ACC112 (cell line): ENCODE measurements at regions not wholly inside any gene's neighbourhood (a gene's known extent, or its start where the extent isn't known, plus 50 kb on each side); places are given as distances from the start of the nearest gene placed in this dataset.

Experiments used
- H2AFZ ChIP-seq: fragments of 200-600 bp; sonication (generic); one replicate; pipeline ENCODE4 v1.6.0; 2017; ENCODE audit warnings: antibody characterized with exemption, low read length; ENCODE audit not compliant: unreplicated experiment
- H3K27ac ChIP-seq: fragments of 200-600 bp; sonication (generic); 2 replicates; pipeline ENCODE4 v1.5.1; 2014; ENCODE audit warnings: low read depth, mild to moderate bottlenecking, antibody characterized with exemption, low read length, moderate library complexity
- H3K27me3 ChIP-seq: fragments of 200-600 bp; sonication (generic); 2 replicates; pipeline ENCODE4 v1.6.1; 2014; ENCODE audit warnings: mild to moderate bottlenecking, antibody characterized with exemption, low read length, moderate library complexity, mixed read lengths; ENCODE audit not compliant: insufficient read depth
- H3K36me3 ChIP-seq: fragments of 200-600 bp; sonication (generic); 2 replicates; pipeline ENCODE4 v1.6.1; 2016; ENCODE audit warnings: mild to moderate bottlenecking, antibody characterized with exemption, low read length, moderate library complexity, mixed read lengths; ENCODE audit not compliant: insufficient read depth
- H3K4me1 ChIP-seq: fragments of 200-600 bp; sonication (generic); one replicate; pipeline ENCODE4 v1.6.1; 2016; ENCODE audit warnings: low read length, mixed read lengths; ENCODE audit not compliant: insufficient read depth, unreplicated experiment, control insufficient read depth
- H3K4me3 ChIP-seq: fragments of 200-600 bp; sonication (generic); 2 replicates; pipeline ENCODE4 v1.5.1; 2014; ENCODE audit warnings: mild to moderate bottlenecking, low read depth, low read length
- H3K79me2 ChIP-seq: fragments of 200-600 bp; sonication (generic); one replicate; pipeline ENCODE4 v1.6.0; 2016; ENCODE audit warnings: low read length; ENCODE audit not compliant: control insufficient read depth, unreplicated experiment, insufficient read depth

DNA sequence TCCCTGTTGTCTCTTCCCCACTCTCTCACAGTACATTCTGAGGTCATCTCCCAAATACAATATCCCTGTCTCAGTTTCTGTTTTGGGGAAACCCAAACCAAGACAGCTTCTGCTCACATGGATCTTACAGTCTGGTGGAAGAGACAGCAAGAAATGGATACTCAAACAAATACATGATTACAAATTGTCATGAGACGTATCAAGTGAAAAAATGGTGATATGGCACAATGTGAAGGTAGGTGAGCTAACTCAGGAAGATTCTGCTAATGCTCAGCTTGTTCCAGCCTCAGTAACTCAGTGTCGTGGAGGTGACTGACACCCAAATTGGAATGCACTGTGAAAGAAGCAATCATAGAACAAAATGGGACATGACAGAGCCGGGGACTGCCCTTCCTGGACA, 68.3 kb downstream of the CHST1 start:
- Histone ChIP-seq H3K4me3 (no peak overlapping the region), H3K36me3 (no peaks in the 10 kb centered on the region), H3K27me3 (peaks cover 84% of the 10 kb centered on the region), H2AFZ (no peak overlapping the region), H3K79me2 (no peaks in the 10 kb centered on the region), H3K4me1 (no peaks in the 10 kb centered on the region), H3K27ac (no peak overlapping the region)

DNA sequence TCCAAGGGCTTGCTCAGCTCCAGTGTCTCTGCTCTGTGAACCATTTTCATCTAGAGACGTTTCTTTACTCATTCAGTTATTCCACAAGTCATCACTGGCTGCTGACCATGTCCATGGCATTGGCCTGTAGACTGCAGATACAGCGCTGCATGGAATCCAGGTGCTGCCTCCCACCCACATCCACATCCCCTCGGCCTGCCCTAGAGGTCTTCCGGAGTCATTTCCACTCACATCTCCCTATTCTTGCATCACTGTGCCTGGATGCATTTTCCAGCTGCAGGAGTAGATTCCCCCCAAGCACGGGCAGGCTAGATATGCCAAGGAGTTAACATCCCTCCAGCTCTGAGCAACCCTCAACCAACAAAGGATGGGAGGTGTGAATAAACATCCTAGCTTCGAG, 68.9 kb downstream of the CHST1 start:
- Histone ChIP-seq H3K79me2 (no peaks in the 10 kb centered on the region), H2AFZ (no peak overlapping the region), H3K27ac (no peak overlapping the region), H3K36me3 (no peaks in the 10 kb centered on the region), H3K27me3 (peaks cover 82% of the 10 kb centered on the region), H3K4me3 (no peak overlapping the region), H3K4me1 (no peaks in the 10 kb centered on the region)

DNA sequence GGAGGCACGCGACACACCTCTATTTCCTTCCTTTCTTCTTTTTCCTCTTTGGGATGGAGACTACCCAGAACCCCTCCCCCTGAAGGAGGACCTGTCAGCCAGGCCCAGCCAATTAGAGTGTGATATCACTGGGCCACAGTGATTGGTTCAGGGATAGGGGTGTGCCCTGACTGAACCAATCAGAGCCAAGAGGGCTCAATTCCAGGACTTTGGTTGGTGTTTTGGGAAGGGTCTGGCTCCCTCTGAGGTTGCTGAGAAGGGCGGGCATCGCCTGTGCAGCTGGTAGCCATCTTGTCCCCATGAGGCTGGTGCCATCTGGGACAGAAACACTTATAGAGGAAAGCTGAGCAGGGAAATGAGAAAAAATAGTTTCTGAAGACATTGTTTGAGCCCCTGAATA, 71.4 kb downstream of the CHST1 start:
- Histone ChIP-seq H3K36me3 (no peaks in the 10 kb centered on the region), H3K4me3 (no peak overlapping the region), H3K79me2 (no peaks in the 10 kb centered on the region), H3K27ac (no peak overlapping the region), H2AFZ (no peak overlapping the region), H3K27me3 (peaks cover 61% of the 10 kb centered on the region), H3K4me1 (peaks cover 8% of the 10 kb centered on the region)

DNA sequence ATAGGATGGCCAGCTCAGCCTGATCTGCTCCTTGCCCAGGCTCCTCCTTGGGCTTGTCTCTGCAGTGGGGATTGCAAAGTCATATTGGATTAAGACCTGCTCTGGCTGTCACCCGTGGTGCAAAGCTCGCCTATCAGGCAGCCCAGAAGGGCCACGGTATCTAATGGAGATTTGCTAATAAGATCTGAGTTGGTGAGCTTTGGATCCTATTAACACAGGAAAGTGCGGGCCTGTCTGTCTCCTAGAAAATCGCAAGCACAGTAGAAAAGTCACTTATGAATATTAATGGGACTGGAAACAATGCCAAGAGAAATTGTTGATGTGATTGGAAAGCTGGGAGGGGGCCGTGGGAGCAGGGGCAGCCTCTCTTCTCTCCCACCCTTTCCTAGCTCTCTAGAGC, 72.8 kb downstream of the CHST1 start:
- H2AFZ ChIP-seq: no peak overlapping the region
- H3K79me2 ChIP-seq: no peaks in the 10 kb centered on the region
- no peak overlapping the region for H3K27ac ChIP-seq
- H3K27me3 ChIP-seq: peaks cover 66% of the 10 kb centered on the region
- peaks cover 8% of the 10 kb centered on the region for H3K4me1 ChIP-seq
- no peaks in the 10 kb centered on the region for H3K36me3 ChIP-seq
- no peak overlapping the region for H3K4me3 ChIP-seq

DNA sequence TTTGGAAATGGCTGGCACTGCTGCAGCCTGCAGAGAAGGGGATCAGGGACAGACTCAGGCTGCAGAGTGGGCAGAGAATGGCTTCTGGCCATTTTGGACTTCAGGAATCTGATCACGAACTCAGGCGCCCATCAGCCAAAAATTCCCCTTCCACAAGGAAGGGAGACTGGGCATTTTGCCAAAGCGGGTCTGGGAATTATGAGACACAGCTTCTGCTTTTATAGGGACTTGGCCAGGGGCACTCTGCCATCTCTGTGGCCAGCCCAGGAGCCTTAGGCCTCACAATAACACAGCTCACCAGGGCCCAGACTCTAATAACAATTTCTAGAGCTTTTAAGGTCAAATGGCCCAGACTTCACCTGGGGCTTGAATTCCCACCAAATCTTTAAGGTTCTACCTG, 74.7 kb downstream of the CHST1 start:
- Histone ChIP-seq H3K79me2 (no peaks in the 10 kb centered on the region), H3K4me1 (peaks cover 8% of the 10 kb centered on the region), H3K4me3 (no peak overlapping the region), H3K27me3 (peaks cover 67% of the 10 kb centered on the region), H3K27ac (no peak overlapping the region), H3K36me3 (no peaks in the 10 kb centered on the region), H2AFZ (no peak overlapping the region)

DNA sequence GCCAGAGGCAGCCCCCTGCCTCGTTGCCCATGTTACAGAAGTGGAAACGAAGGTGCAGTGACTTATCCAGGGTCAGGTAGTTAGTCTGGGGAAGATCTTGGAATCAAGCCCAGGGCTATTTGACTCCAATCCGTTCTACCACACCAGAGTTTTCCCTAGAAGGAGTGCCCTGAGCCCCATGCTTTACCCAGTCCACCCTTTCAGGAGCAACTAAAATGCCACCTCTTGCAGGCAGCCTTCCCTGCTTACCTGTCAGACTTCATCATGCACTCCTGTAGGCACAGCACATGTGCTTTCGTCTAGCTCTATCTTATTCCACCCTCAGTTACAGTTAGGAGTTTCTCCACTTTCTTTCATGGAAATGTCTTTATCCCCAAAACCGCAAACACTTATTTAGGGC, 80.2 kb downstream of the CHST1 start:
- Histone ChIP-seq H3K27me3 (peaks cover 80% of the 10 kb centered on the region), H2AFZ (no peak overlapping the region), H3K36me3 (no peaks in the 10 kb centered on the region), H3K27ac (no peak overlapping the region), H3K79me2 (no peaks in the 10 kb centered on the region), H3K4me1 (no peaks in the 10 kb centered on the region), H3K4me3 (no peak overlapping the region)

DNA sequence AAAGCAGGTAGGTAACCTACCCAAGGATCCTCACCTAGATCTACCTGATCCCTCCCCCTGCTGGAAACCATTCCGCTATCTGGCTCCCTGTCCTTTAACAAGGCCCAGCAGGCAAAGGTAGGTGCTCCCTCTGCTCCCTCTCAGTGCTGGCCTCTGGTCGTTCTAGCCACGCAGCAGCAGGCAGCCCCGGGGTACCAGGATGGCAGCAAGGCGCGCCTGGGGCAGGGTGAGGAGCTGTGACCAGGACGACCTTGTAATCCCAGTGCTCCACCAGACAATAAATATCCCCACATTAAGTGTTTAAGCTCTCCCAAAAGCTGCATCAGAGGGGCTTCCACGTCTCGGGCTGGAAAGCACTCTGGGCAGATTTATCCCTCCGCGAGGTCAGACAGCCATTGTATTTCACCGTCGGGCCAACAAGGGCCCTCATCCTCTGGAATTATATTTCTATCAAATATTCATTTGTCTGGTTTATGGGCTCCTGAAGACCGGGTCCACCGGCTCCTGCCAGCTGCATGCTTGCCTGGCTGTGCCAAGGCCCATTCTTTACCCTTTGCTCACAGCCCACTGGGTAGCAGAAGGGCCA, 81.3 kb downstream of the CHST1 start:
- Histone ChIP-seq H3K36me3 (no peaks in the 10 kb centered on the region), H3K4me1 (no peaks in the 10 kb centered on the region), H3K79me2 (no peaks in the 10 kb centered on the region), H3K27me3 (peaks cover 79% of the 10 kb centered on the region), H2AFZ (no peak overlapping the region), H3K27ac (no peak overlapping the region), H3K4me3 (no peak overlapping the region)

DNA sequence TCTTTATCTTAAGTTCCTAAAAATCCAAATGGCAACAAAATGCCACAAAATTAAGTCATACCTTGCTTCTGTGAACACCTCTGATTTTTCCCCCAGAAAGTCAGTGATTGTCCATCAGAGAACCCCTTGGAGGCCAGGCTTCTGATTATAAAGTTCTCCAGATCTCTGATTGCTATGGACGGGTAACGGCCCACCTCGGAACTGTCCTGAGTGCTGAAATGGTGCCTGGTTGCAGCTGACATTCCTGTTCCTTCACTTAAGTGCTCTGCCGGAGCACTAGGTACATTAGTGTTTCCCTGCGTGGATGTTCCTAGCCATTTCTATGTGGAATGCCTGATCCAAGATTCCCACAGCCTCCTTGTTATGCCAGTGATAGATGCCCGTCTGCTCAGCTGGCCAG, 85.0 kb downstream of the CHST1 start:
- H3K27me3 ChIP-seq: peaks cover 49% of the 10 kb centered on the region
- H3K4me3 ChIP-seq: no peak overlapping the region
- no peaks in the 10 kb centered on the region for H3K79me2 ChIP-seq
- H2AFZ ChIP-seq: no peak overlapping the region
- H3K36me3 ChIP-seq: no peaks in the 10 kb centered on the region
- no peak overlapping the region for H3K27ac ChIP-seq
- peaks cover 25% of the 10 kb centered on the region for H3K4me1 ChIP-seq

DNA sequence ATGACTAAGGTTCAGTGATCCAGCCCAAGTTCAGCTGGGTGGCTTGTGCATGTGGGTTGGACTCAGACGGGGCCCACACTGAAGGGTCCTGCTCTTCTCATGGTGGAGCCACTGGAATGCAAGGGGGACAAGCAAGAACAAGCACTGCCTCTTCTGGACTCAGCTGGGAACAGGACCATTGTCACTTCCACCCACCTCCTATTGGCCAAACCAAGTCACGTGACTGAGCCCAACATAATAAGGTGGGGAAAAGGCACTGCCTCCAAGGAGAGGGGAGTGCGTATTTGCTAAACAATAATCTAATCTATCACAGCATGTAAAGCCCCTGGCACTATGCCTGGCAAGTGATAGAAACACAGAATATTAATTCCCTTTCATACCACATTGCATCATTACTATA, 87.1 kb downstream of the CHST1 start:
- Histone ChIP-seq H3K4me1 (peaks cover 29% of the 10 kb centered on the region), H3K4me3 (no peak overlapping the region), H3K27me3 (peaks cover 28% of the 10 kb centered on the region), H3K79me2 (no peaks in the 10 kb centered on the region), H3K27ac (no peak overlapping the region), H2AFZ (no peak overlapping the region), H3K36me3 (no peaks in the 10 kb centered on the region)

DNA sequence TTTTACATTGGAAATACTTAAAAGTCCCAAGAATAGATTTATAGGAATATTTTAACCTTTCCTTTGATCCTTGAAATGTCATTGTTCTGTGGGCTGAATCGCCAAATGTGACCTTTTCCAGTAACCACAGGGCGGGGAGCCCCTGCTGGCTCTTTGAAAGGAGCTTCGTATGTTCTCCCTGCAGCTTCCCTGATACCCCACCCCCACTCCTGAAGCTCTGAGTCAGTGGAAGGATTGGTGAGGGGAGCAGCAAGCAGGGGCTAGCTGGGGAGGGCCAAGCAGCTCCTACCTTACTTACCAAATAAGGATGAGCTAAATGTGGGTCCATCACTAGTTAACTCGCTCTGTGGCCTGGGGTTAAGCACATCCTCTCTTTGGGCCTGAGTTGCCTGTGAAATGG, 87.7 kb downstream of the CHST1 start:
- Histone ChIP-seq H3K36me3 (no peaks in the 10 kb centered on the region), H3K27ac (no peak overlapping the region), H3K4me3 (no peak overlapping the region), H3K79me2 (no peaks in the 10 kb centered on the region), H3K4me1 (peaks cover 29% of the 10 kb centered on the region), H2AFZ (no peak overlapping the region), H3K27me3 (peaks cover 22% of the 10 kb centered on the region)

DNA sequence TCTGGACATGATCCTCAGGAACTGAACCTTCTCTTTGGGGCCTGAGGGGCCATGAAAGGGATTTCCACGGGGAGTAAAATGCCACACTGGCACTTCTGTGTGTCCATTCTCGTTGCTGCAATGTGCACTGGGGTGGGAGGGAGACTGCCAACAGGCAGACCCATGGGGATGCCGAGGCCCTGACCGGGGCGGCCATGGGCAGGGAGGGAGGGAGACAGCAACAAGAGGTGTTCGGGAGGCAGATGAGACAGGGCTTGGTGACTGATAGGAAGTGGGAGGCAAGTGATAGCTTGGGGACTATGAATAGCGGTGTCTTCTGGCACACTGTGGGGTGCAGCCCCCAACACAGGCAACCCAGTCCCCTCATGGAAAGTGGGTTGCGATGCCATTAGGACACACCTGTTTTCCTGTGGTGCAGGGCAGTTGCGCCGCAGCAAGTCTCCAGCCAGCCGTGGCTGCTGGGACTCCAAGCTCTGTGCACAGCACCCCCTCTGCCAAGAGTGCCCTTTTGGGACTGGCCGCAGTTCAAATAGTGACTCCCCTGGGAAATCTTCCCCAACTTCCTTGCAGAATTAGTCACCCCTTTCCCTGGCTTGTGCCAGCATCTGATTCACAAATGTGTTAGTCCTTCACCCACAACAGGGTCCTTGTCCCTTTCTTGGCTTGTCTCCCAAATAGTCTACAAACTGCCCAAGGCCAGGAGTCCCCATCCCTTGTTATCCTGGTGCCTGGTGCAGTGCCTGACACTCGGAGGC, 88.8 kb downstream of the CHST1 start:
- H3K79me2 ChIP-seq: no peaks in the 10 kb centered on the region
- H3K4me1 ChIP-seq: peaks cover 29% of the 10 kb centered on the region
- H2AFZ ChIP-seq: no peak overlapping the region
- peak overlapping the region; percentile 32; the same call in 1 of the 2 replicates for H3K4me3 ChIP-seq
- no peak overlapping the region for H3K27ac ChIP-seq
- no peaks in the 10 kb centered on the region for H3K36me3 ChIP-seq
- H3K27me3 ChIP-seq: peaks cover 11% of the 10 kb centered on the region
